OCI-LY7 (cell line): ENCODE measurements at regions not wholly inside any gene's neighbourhood (a gene's known extent, or its start where the extent isn't known, plus 50 kb on each side); places are given as distances from the start of the nearest gene placed in this dataset.

ENCODE experiments used
- BruUV-seq: library from RNA; stranded (reverse); fragments of 400-500 nt; replicated peaks from 2 replicates; lab custom pipeline; 2021; lab: Mats Ljungman, UMichigan
- CTCF ChIA-PET: fragments of 300-600 bp; sonication (Branson Sonifier 250); formaldehyde crosslinking; loops from one replicate; lab custom pipeline; 2022; ENCODE audit warnings: antibody characterized with exemption; ENCODE audit not compliant: unreplicated experiment; lab: Charles Lee
- POLR2A ChIA-PET: fragments of 300-600 bp; sonication (Branson Sonifier 250); formaldehyde crosslinking; loops from one replicate; lab custom pipeline; 2022; ENCODE audit warnings: antibody characterized with exemption; lab: Charles Lee
- DNase-seq: peaks from one replicate; pipeline ENCODE4 v3.0.0-alpha.2; 2015; ENCODE audit warnings: low spot score
- H2AFZ ChIP-seq: fragments of 200-600 bp; sonication (generic), shearing (Covaris generic); 2 replicates; pipeline ENCODE4 v1.6.1; 2014; ENCODE audit warnings: mild to moderate bottlenecking, antibody characterized with exemption, low read length, moderate library complexity
- H3K27ac ChIP-seq: fragments of 200-600 bp; sonication (generic); 2 replicates; pipeline ENCODE4 v1.5.1; 2014; ENCODE audit warnings: mixed run types, low read depth, mild to moderate bottlenecking, moderate library complexity, low read length, inconsistent platforms; ENCODE audit not compliant: poor library complexity, severe bottlenecking
- H3K36me3 ChIP-seq: fragments of 200-600 bp; sonication (generic); 2 replicates; pipeline ENCODE4 v1.6.1; 2014; ENCODE audit warnings: mild to moderate bottlenecking, antibody characterized with exemption, low read length, moderate library complexity, mixed read lengths; ENCODE audit not compliant: insufficient read depth
- H3K4me1 ChIP-seq: fragments of 200-600 bp; sonication (generic); 2 replicates; pipeline ENCODE4 v1.5.1; 2014; ENCODE audit warnings: mild to moderate bottlenecking, low read length; ENCODE audit not compliant: insufficient read depth, poor library complexity, severe bottlenecking
- H3K4me2 ChIP-seq: fragments of 200-600 bp; sonication (generic); 2 replicates; pipeline ENCODE4 v1.6.1; 2014; ENCODE audit warnings: mild to moderate bottlenecking, low read length
- H3K4me3 ChIP-seq: fragments of 200-600 bp; sonication (generic); 2 replicates; pipeline ENCODE4 v1.5.1; 2014; ENCODE audit warnings: mild to moderate bottlenecking, low read depth, low read length; ENCODE audit not compliant: poor library complexity, severe bottlenecking
- H3K79me2 ChIP-seq: fragments of 200-600 bp; sonication (generic); 2 replicates; pipeline ENCODE4 v1.6.1; 2016; ENCODE audit warnings: low read depth, mild to moderate bottlenecking, low read length, moderate library complexity, mixed read lengths; ENCODE audit not compliant: insufficient read depth
- H3K9me2 ChIP-seq: fragments of 200-600 bp; sonication (generic); 2 replicates; pipeline ENCODE4 v1.6.1; 2016; ENCODE audit warnings: mild to moderate bottlenecking, low read length, mixed read lengths; ENCODE audit not compliant: insufficient read depth
- H3K9me3 ChIP-seq: fragments of 200-600 bp; sonication (generic); 2 replicates; pipeline ENCODE4 v1.6.1; 2014; ENCODE audit warnings: mild to moderate bottlenecking, mixed run types, low read length, mixed read lengths
- H4K20me1 ChIP-seq: fragments of 200-600 bp; sonication (generic); 2 replicates; pipeline ENCODE4 v1.6.1; 2014; ENCODE audit warnings: mild to moderate bottlenecking, antibody characterized with exemption, low read length, moderate library complexity, mixed read lengths; ENCODE audit not compliant: insufficient read depth
- CTCF ChIP-seq: fragments of 200-600 bp; sonication (generic); conservative IDR thresholded peaks from 2 replicates; pipeline ENCODE4 v1.5.1; 2014; ENCODE audit warnings: mild to moderate bottlenecking, antibody characterized with exemption, low read length, moderate library complexity, mixed read lengths
- EZH2phosphoT487 ChIP-seq: fragments of 200-600 bp; sonication (generic); IDR thresholded peaks from 2 replicates; pipeline ENCODE4 v1.6.1; 2018; ENCODE audit warnings: low read depth, borderline replicate concordance, mild to moderate bottlenecking, mixed run types, antibody characterized with exemption, low read length, moderate library complexity, mixed read lengths
- intact Hi-C: fragments of 100-400 bp; cut with micrococcal nuclease; formaldehyde crosslinking; loops from one replicate; pipeline ENCODE4 v1.10.0; 2022; ENCODE audit not compliant: unreplicated experiment

GRCh38 chr17:43341715-43342588, 56.8 kb upstream of the ARL4D start:
- no peaks in the 10 kb centered on the region for H4K20me1 ChIP-seq
- no peaks in the 10 kb centered on the region for H3K36me3 ChIP-seq
- no peak for TF ChIP-seq EZH2phosphoT487
- no peak for TF ChIP-seq CTCF
- BruUV-seq: no TSS peak
- CTCF ChIA-PET: no interaction called here
- POLR2A ChIA-PET: no interaction called here
- H3K79me2 ChIP-seq: no peaks in the 10 kb centered on the region
- no peak overlapping the region for H2AFZ ChIP-seq
- H3K4me1 ChIP-seq: no peaks in the 10 kb centered on the region
- no peak overlapping the region for H3K27ac ChIP-seq
- H3K4me3 ChIP-seq: no peak overlapping the region
- H3K9me3 ChIP-seq: peaks cover 1% of the 10 kb centered on the region; the same call in 1 of the 2 replicates
- no peak for DNase-seq
- intact Hi-C loops: no loop called here
- no peaks in the 10 kb centered on the region for H3K9me2 ChIP-seq
- H3K4me2 ChIP-seq: no peak overlapping the region

GRCh38 chr17:43338886-43339516, 59.8 kb upstream of the ARL4D start:
- Histone ChIP-seq H2AFZ (no peak overlapping the region), H3K9me3 (no peaks in the 10 kb centered on the region), H4K20me1 (no peaks in the 10 kb centered on the region), H3K79me2 (no peaks in the 10 kb centered on the region), H3K36me3 (no peaks in the 10 kb centered on the region), H3K27ac (no peak overlapping the region), H3K4me1 (peaks cover 2% of the 10 kb centered on the region), H3K4me2 (no peak overlapping the region), H3K4me3 (no peak overlapping the region), H3K9me2 (no peaks in the 10 kb centered on the region)
- ChIA-PET CTCF (no interaction called here), POLR2A (interaction anchor here (0.6 to 1.1 kb wide), 4 partner anchors 17 to 170 kb away, joined by 3 to 5 read pairs (median 4); no protein-coding TSS in a partner anchor)
- TF ChIP-seq CTCF: peak; percentile 83
- TF ChIP-seq EZH2phosphoT487: no peak
- peak; percentile 67 for DNase-seq
- BruUV-seq: no TSS peak
- intact Hi-C loops: no loop called here
